NT2/D1 (cell line): ENCODE measurements at regions not wholly inside any gene's neighbourhood (a gene's known extent, or its start where the extent isn't known, plus 50 kb on each side); places are given as distances from the start of the nearest gene placed in this dataset.

Source experiments
- DNase-seq: peaks from one replicate; pipeline ENCODE4 v3.0.0-alpha.2; 2011; ENCODE audit warnings: low read depth, low spot score
- H3K27me3 ChIP-seq: 2 replicates; pipeline ENCODE4 v1.6.0; 2011; ENCODE audit warnings: mild to moderate bottlenecking; ENCODE audit not compliant: insufficient read length, insufficient read depth
- H3K36me3 ChIP-seq: 2 replicates; pipeline ENCODE4 v1.6.1; 2011; ENCODE audit warnings: mild to moderate bottlenecking, low read length, mixed read lengths; ENCODE audit not compliant: insufficient read depth, insufficient read length
- H3K4me1 ChIP-seq: 2 replicates; pipeline ENCODE4 v1.5.1; 2011; ENCODE audit not compliant: insufficient read depth, insufficient read length
- H3K4me3 ChIP-seq: 2 replicates; pipeline ENCODE4 v1.5.1; 2011; ENCODE audit warnings: low read depth; ENCODE audit not compliant: insufficient read length
- H3K9ac ChIP-seq: 2 replicates; pipeline ENCODE4 v1.6.0; 2011; ENCODE audit warnings: low read depth; ENCODE audit not compliant: insufficient read length
- H3K9me3 ChIP-seq: 2 replicates; pipeline ENCODE4 v1.5.1; 2011; ENCODE audit warnings: mild to moderate bottlenecking, low read length; ENCODE audit not compliant: insufficient read depth
- SUZ12 ChIP-seq: IDR thresholded peaks from 2 replicates; pipeline ENCODE4 v1.6.1; 2011; ENCODE audit not compliant: insufficient read length, insufficient read depth; ENCODE audit errors: extremely low read depth
- YY1 ChIP-seq: IDR thresholded peaks from 2 replicates; pipeline ENCODE4 v1.6.1; 2011; ENCODE audit not compliant: insufficient read length, insufficient read depth
- ZNF274 ChIP-seq: IDR thresholded peaks from 2 replicates; pipeline ENCODE4 v1.6.1; 2011; ENCODE audit warnings: mild to moderate bottlenecking, low read depth, low read length

GRCh38 chr6:84349542-84349941 lies 122.1 kb upstream of the CEP162 start:
- Histone ChIP-seq H3K4me3 (no peak overlapping the region), H3K27me3 (no peaks in the 10 kb centered on the region), H3K9ac (no peak overlapping the region), H3K9me3 (no peaks in the 10 kb centered on the region), H3K4me1 (no peaks in the 10 kb centered on the region), H3K36me3 (no peaks in the 10 kb centered on the region)
- no peak for DNase-seq
- TF ChIP-seq YY1: no peak
- TF ChIP-seq ZNF274: no peak
- TF ChIP-seq SUZ12: no peak

- no peaks in the 10 kb centered on the region for H3K9me3 ChIP-seq
- H3K27me3 ChIP-seq: no peaks in the 10 kb centered on the region
- no peak overlapping the region for H3K4me3 ChIP-seq
- DNase-seq: no peak
- no peak overlapping the region for H3K9ac ChIP-seq
- H3K4me1 ChIP-seq: no peaks in the 10 kb centered on the region
- H3K36me3 ChIP-seq: no peaks in the 10 kb centered on the region
- TF ChIP-seq ZNF274: no peak
- TF ChIP-seq YY1: no peak
- TF ChIP-seq SUZ12: no peak
Observed at GRCh38 chr6:84348801-84349200, 121.4 kb upstream of the CEP162 start.

GRCh38 chr6:84346372-84346771 lies 118.9 kb upstream of the CEP162 start:
- Histone ChIP-seq H3K27me3 (no peaks in the 10 kb centered on the region), H3K4me1 (no peaks in the 10 kb centered on the region), H3K4me3 (no peak overlapping the region), H3K36me3 (no peaks in the 10 kb centered on the region), H3K9me3 (no peaks in the 10 kb centered on the region), H3K9ac (no peak overlapping the region)
- TF ChIP-seq SUZ12 (no peak), YY1 (no peak), ZNF274 (no peak)
- DNase-seq: no peak

- H3K36me3 ChIP-seq: no peaks in the 10 kb centered on the region
- no peaks in the 10 kb centered on the region for H3K4me1 ChIP-seq
- H3K27me3 ChIP-seq: no peaks in the 10 kb centered on the region
- no peaks in the 10 kb centered on the region for H3K9me3 ChIP-seq
- no peak overlapping the region for H3K4me3 ChIP-seq
- H3K9ac ChIP-seq: no peak overlapping the region
- no peak for DNase-seq
- TF ChIP-seq ZNF274 (peak; percentile 30; the same call in 1 of the 2 replicates), SUZ12 (no peak), YY1 (no peak)
Observed at GRCh38 chr6:84344005-84344404, 116.6 kb upstream of the CEP162 start.

- Histone ChIP-seq H3K4me3 (no peak overlapping the region), H3K4me1 (no peaks in the 10 kb centered on the region), H3K36me3 (no peaks in the 10 kb centered on the region), H3K9me3 (no peaks in the 10 kb centered on the region), H3K27me3 (no peaks in the 10 kb centered on the region), H3K9ac (no peak overlapping the region)
- no peak for TF ChIP-seq YY1
- no peak for TF ChIP-seq SUZ12
- TF ChIP-seq ZNF274: no peak
- no peak for DNase-seq
Observed at GRCh38 chr6:84340422-84340821, 113.0 kb upstream of the CEP162 start.

GRCh38 chr6:84333842-84334241 lies 106.4 kb upstream of the CEP162 start:
- Histone ChIP-seq H3K4me3 (no peak overlapping the region), H3K4me1 (no peaks in the 10 kb centered on the region), H3K9ac (no peak overlapping the region), H3K27me3 (no peaks in the 10 kb centered on the region), H3K36me3 (no peaks in the 10 kb centered on the region), H3K9me3 (no peaks in the 10 kb centered on the region)
- TF ChIP-seq YY1 (no peak), SUZ12 (no peak), ZNF274 (no peak)
- no peak for DNase-seq

- no peaks in the 10 kb centered on the region for H3K4me1 ChIP-seq
- no peaks in the 10 kb centered on the region for H3K27me3 ChIP-seq
- TF ChIP-seq SUZ12 (no peak), ZNF274 (no peak), YY1 (no peak)
- no peak overlapping the region for H3K9ac ChIP-seq
- no peaks in the 10 kb centered on the region for H3K36me3 ChIP-seq
- no peak overlapping the region for H3K4me3 ChIP-seq
- DNase-seq: no peak
- no peaks in the 10 kb centered on the region for H3K9me3 ChIP-seq
Observed at GRCh38 chr6:84332139-84333034, 104.9 kb upstream of the CEP162 start.
